Neutrophil (primary cell): ENCODE measurements at regions not wholly inside any gene's neighbourhood (a gene's known extent, or its start where the extent isn't known, plus 50 kb on each side); places are given as distances from the start of the nearest gene placed in this dataset.

Source experiments
- H3K27ac ChIP-seq: fragments of 200-600 bp; sonication (generic); 2 replicates; pipeline ENCODE4 v1.5.1; 2016; ENCODE audit warnings: mild to moderate bottlenecking, moderate library complexity
- H3K27me3 ChIP-seq: fragments of 200-600 bp; sonication (generic); 2 replicates; pipeline ENCODE4 v1.6.0; 2016; ENCODE audit warnings: mild to moderate bottlenecking
- H3K36me3 ChIP-seq: fragments of 200-600 bp; sonication (generic); 2 replicates; pipeline ENCODE4 v1.5.1; 2017
- H3K4me1 ChIP-seq, 2 experiments: fragments of 200-600 bp in 1 of 2; sonication (generic) in 1 of 2; 1 replicate in 1 of 2; 2 replicates in 1 of 2; pipeline versions ENCODE4 v1.5.1 to v1.6.1; 2013 to 2016; ENCODE audit warnings: low read depth in 1 of 2, low read length in 1 of 2, mild to moderate bottlenecking in 1 of 2, moderate library complexity in 1 of 2; ENCODE audit not compliant: control insufficient read depth in 1 of 2, insufficient read depth in 1 of 2
- H3K4me3 ChIP-seq, 2 experiments: fragments of 200-600 bp in 1 of 2; sonication (generic) in 1 of 2; 1 replicate in 1 of 2; 2 replicates in 1 of 2; pipeline ENCODE4 v1.5.1; 2013 to 2016; ENCODE audit warnings: low read depth in 1 of 2, low read length in 1 of 2, mild to moderate bottlenecking in 1 of 2, moderate library complexity in 1 of 2
- H3K9me3 ChIP-seq: fragments of 200-600 bp; sonication (generic); 2 replicates; pipeline ENCODE4 v1.5.1; 2016
- TF ChIP-seq, protein P1 (sequence below): fragments of 200-600 bp; sonication (generic); IDR thresholded peaks from 2 replicates; pipeline ENCODE4 v1.5.1; 2016; ENCODE audit warnings: antibody characterized with exemption

DNA sequence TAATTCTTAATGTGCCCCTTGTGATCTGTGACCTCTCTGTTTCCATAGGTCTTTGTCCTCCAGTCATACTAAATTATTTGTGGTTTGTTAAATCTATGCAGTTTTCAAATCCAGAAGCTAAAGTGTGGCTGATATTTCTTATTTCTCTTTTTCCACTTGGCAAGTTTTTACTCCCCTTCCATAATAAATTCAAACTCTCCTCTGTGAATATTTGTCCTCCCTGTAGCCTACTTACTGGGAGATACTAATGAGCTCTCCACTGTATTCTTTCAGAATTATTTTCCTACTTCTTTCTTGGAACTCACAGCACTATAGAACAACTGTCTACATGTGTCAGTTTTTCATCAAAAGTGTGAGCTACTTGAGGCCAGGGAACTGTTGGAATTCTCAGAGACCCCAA is 430.8 kb upstream of the PTBP2 start:
- TF ChIP-seq, protein P1, sequence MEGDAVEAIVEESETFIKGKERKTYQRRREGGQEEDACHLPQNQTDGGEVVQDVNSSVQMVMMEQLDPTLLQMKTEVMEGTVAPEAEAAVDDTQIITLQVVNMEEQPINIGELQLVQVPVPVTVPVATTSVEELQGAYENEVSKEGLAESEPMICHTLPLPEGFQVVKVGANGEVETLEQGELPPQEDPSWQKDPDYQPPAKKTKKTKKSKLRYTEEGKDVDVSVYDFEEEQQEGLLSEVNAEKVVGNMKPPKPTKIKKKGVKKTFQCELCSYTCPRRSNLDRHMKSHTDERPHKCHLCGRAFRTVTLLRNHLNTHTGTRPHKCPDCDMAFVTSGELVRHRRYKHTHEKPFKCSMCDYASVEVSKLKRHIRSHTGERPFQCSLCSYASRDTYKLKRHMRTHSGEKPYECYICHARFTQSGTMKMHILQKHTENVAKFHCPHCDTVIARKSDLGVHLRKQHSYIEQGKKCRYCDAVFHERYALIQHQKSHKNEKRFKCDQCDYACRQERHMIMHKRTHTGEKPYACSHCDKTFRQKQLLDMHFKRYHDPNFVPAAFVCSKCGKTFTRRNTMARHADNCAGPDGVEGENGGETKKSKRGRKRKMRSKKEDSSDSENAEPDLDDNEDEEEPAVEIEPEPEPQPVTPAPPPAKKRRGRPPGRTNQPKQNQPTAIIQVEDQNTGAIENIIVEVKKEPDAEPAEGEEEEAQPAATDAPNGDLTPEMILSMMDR: no peak
- H3K9me3 ChIP-seq: no peaks in the 10 kb centered on the region
- no peak overlapping the region for H3K27ac ChIP-seq
- no peak overlapping the region for H3K4me3 ChIP-seq
- no peaks in the 10 kb centered on the region for H3K36me3 ChIP-seq
- no peaks in the 10 kb centered on the region for H3K27me3 ChIP-seq
- no peaks in the 10 kb centered on the region for H3K4me1 ChIP-seq

DNA sequence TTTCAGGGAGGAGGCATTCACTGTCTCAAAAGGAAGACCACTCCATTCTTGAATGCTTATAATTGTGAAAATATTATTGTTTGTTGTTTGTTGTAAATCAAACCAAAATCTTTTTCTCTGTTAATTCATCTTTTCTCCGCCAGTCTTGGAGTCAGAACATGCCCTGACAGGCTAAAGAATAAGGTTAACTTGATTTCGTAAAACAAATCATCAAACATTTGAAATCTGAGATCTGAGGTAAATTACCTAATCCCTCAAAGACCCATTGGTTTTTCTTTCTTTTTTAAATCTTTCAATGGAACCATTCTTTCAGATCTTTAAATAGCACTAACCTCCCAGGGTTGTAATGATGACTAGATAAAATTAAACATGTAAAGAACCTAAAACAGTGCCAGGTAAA is 430.1 kb upstream of the PTBP2 start:
- Histone ChIP-seq H3K4me1 (no peaks in the 10 kb centered on the region), H3K27ac (no peak overlapping the region), H3K36me3 (no peaks in the 10 kb centered on the region), H3K9me3 (no peaks in the 10 kb centered on the region), H3K27me3 (no peaks in the 10 kb centered on the region), H3K4me3 (no peak overlapping the region)
- TF ChIP-seq, protein P1: no peak

DNA sequence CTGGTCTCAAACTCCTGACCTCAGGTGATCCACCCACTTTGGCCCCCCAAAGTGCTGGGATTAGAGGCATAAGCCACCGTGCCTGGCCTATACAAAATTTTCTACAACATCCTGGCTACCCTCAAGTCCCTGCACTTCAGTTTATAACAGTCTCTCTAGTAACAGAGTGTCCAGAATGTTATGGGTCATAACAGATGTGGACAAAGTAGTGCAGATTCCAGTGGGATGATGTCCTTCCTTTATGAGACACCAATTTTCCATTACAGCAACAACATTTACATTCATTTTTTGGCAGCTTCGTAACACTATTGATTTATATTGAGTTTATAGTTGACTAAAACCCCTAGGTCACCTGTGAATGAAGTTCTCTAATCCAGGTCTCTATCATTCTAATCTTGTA is 429.4 kb upstream of the PTBP2 start:
- TF ChIP-seq, protein P1: no peak
- Histone ChIP-seq H3K36me3 (no peaks in the 10 kb centered on the region), H3K27ac (no peak overlapping the region), H3K27me3 (no peaks in the 10 kb centered on the region), H3K9me3 (no peaks in the 10 kb centered on the region), H3K4me1 (no peaks in the 10 kb centered on the region), H3K4me3 (no peak overlapping the region)

DNA sequence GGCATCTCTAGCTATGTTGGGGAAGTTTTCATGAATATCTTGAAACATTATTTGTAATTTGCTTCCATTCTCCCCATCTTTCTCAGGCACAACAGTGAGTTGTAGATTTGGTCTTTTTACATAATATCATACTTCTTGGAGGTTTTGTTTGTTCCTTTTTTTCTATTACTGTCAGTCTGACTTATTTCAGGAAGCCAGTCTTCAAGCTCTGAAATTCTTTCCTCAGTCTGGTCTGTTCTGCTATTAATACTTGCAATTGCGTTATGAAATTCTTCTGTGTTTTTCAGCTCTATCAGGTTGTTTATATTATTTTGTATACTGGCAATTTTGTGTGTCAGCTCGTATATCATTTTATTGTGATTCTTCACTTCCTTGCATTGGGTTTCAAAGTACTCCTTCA is 424.6 kb upstream of the PTBP2 start:
- TF ChIP-seq, protein P1: no peak
- no peak overlapping the region for H3K4me3 ChIP-seq

DNA sequence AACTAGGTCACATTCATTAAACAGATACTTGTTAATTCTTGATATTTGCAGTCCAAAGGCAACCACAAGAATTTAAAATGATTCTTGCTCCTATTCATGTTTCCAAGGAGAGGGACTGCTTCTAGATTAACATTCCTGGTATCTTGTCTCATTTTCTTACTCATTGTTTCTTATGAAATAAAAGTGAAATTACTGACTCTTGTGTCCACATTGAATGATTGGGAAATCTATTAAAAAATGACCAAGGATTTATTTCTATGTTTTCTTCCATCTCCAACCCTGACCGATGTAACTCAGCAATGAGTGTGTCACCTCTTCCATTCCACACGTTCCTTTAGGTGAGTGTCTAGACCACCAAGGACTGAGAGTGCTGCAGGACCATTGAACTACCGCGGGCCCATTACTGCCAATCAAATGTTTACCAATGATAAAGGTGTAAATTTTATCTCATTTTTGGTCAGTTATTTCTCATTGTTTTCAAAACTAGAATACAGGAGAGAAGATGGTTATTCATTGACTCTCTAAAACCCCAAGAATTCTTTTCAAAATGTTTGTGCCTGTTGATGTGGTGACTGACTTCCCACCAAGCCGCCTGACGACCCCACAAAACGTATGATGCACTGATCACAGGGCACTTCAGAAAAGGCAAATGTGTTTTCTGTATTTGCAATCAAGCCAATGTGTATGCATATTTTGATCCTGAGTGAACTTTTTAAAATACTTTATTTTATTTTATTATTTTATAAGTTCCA is 414.6 kb upstream of the PTBP2 start:
- Histone ChIP-seq H3K27ac (no peak overlapping the region), H3K9me3 (no peaks in the 10 kb centered on the region)

More for the DNA sequence above, 424.6 kb upstream of the PTBP2 start:
- Histone ChIP-seq H3K36me3 (no peaks in the 10 kb centered on the region), H3K27ac (no peak overlapping the region), H3K4me1 (no peaks in the 10 kb centered on the region), H3K9me3 (no peaks in the 10 kb centered on the region), H3K27me3 (no peaks in the 10 kb centered on the region)

More for the DNA sequence above, 414.6 kb upstream of the PTBP2 start:
- TF ChIP-seq, protein P1: no peak
- no peaks in the 10 kb centered on the region for H3K36me3 ChIP-seq
- H3K4me1 ChIP-seq: peaks cover 0 to 3% of the 10 kb centered on the region in 2 experiments
- no peaks in the 10 kb centered on the region for H3K27me3 ChIP-seq
- no peak overlapping the region for H3K4me3 ChIP-seq
